ENCODE measurements at regions not wholly inside any gene's neighbourhood (a gene's known extent, or its start where the extent isn't known, plus 50 kb on each side); places are given as distances from the start of the nearest gene placed in this dataset.

GRCh38 chr12:111295176-111295575 is 73.7 kb downstream of the PHETA1 start:
- no peak for DNase-seq
- in situ Hi-C loops (cut with MboI; ENCODE audit: low pct_ligation_motif_present in 1 of 4, low pct_unique_long_range_greater_than_20kb in 1 of 4, low sequenced_read_pairs in 3 of 4) (no loop called here), intact Hi-C loops (cut with DNase I; ENCODE audit: low total_unique reads) (no loop called here)
- 72 to 92% methylated on average over 4 to 10 of the region's 10 CpGs for WGBS, 2 donors (ENCODE audit: low coverage in 1 of 2)
- no peaks in the 10 kb centered on the region for H3K27me3 ChIP-seq
- no peak overlapping the region for H3K4me3 ChIP-seq
- TF ChIP-seq POLR2A (IDR thresholded peaks at IDR 0.05) (no peak), POLR2AphosphoS5 (IDR thresholded peaks at IDR 0.05) (no peak), CTCF (IDR thresholded peaks at IDR 0.05) (no peak), EP300 (IDR thresholded peaks at IDR 0.05; ENCODE audit: low read depth) (no peak)
- no peaks in the 10 kb centered on the region for H3K9me3 ChIP-seq
- no peak overlapping the region for H3K27ac ChIP-seq
- no peaks in the 10 kb centered on the region for H3K36me3 ChIP-seq
- H3K4me1 ChIP-seq = no peaks in the 10 kb centered on the region

GRCh38 chr12:111293266-111294009 is 75.5 kb downstream of the PHETA1 start:
- Histone ChIP-seq H3K4me3 (no peak overlapping the region), H3K27ac (no peak overlapping the region), H3K36me3 (no peaks in the 10 kb centered on the region), H3K27me3 (no peaks in the 10 kb centered on the region), H3K9me3 (no peaks in the 10 kb centered on the region), H3K4me1 (no peaks in the 10 kb centered on the region)
- intact Hi-C loops (cut with DNase I; ENCODE audit: low total_unique reads) (no loop called here), in situ Hi-C loops (cut with MboI; ENCODE audit: low pct_ligation_motif_present in 1 of 4, low pct_unique_long_range_greater_than_20kb in 1 of 4, low sequenced_read_pairs in 3 of 4) (no loop called here)
- 82 to 83% methylated on average over 4 to 20 of the region's 20 CpGs for WGBS, 2 donors (ENCODE audit: low coverage in 1 of 2)
- DNase-seq = no peak
- no peak for TF ChIP-seq POLR2AphosphoS5 (IDR thresholded peaks at IDR 0.05)
- TF ChIP-seq POLR2A (IDR thresholded peaks at IDR 0.05) = no peak
- TF ChIP-seq EP300 (IDR thresholded peaks at IDR 0.05; ENCODE audit: low read depth) = no peak
- TF ChIP-seq CTCF (IDR thresholded peaks at IDR 0.05) = no peak

GRCh38 chr12:111291357-111291756 is 77.5 kb downstream of the PHETA1 start:
- Histone ChIP-seq H3K9me3 (no peaks in the 10 kb centered on the region), H3K4me1 (no peaks in the 10 kb centered on the region), H3K36me3 (no peaks in the 10 kb centered on the region), H3K27ac (no peak overlapping the region), H3K4me3 (no peak overlapping the region), H3K27me3 (no peaks in the 10 kb centered on the region)
- in situ Hi-C loops (cut with MboI; ENCODE audit: low pct_ligation_motif_present in 1 of 4, low pct_unique_long_range_greater_than_20kb in 1 of 4, low sequenced_read_pairs in 3 of 4) = no loop called here
- intact Hi-C loops (cut with DNase I; ENCODE audit: low total_unique reads) = no loop called here
- 93% methylated on average over 12 of the region's 12 CpGs; no CpG with 5 or more reads in 1 of the 2 donors for WGBS, 2 donors (ENCODE audit: low coverage in 1 of 2)
- no peak for TF ChIP-seq POLR2AphosphoS5 (IDR thresholded peaks at IDR 0.05)
- TF ChIP-seq POLR2A (IDR thresholded peaks at IDR 0.05) = no peak
- TF ChIP-seq CTCF (IDR thresholded peaks at IDR 0.05) = no peak
- TF ChIP-seq EP300 (IDR thresholded peaks at IDR 0.05; ENCODE audit: low read depth) = no peak
- DNase-seq = no peak

- WGBS, 2 donors (ENCODE audit: low coverage in 1 of 2) = 54 to 71% methylated on average over 5 to 10 of the region's 10 CpGs
- H3K27ac ChIP-seq = no peak overlapping the region
- in situ Hi-C loops (cut with MboI; ENCODE audit: low pct_ligation_motif_present in 1 of 4, low pct_unique_long_range_greater_than_20kb in 1 of 4, low sequenced_read_pairs in 3 of 4) = no loop called here
- no peaks in the 10 kb centered on the region for H3K27me3 ChIP-seq
- H3K4me1 ChIP-seq = no peaks in the 10 kb centered on the region
- intact Hi-C loops (cut with DNase I; ENCODE audit: low total_unique reads) = no loop called here
- DNase-seq = no peak
- H3K4me3 ChIP-seq = no peak overlapping the region
- TF ChIP-seq POLR2A (IDR thresholded peaks at IDR 0.05) (no peak), CTCF (IDR thresholded peaks at IDR 0.05) (no peak), POLR2AphosphoS5 (IDR thresholded peaks at IDR 0.05) (no peak), EP300 (IDR thresholded peaks at IDR 0.05; ENCODE audit: low read depth) (no peak)
- H3K9me3 ChIP-seq = no peaks in the 10 kb centered on the region
- H3K36me3 ChIP-seq = no peaks in the 10 kb centered on the region
Observed at GRCh38 chr12:111288771-111289170, 80.1 kb downstream of the PHETA1 start.

All from transverse colon (tissue), 4 donors.